Endothelial cell of umbilical vein (primary cell): ENCODE measurements at regions not wholly inside any gene's neighbourhood (a gene's known extent, or its start where the extent isn't known, plus 50 kb on each side); places are given as distances from the start of the nearest gene placed in this dataset.

Experiments
- BruUV-seq: library from RNA; stranded (reverse); fragments of 400-500 nt; replicated peaks from 2 replicates; lab custom pipeline; 2021; lab: Mats Ljungman, UMichigan
- CTCF ChIA-PET: fragments of 300-600, 350-600 bp; sonication (Branson Sonifier 250); formaldehyde crosslinking; loops from one replicate; lab custom pipeline; 2021; ENCODE audit warnings: antibody characterized with exemption, inconsistent platforms; lab: Charles Lee
- POLR2A ChIA-PET: fragments of 300-600, 350-600 bp; sonication (Branson Sonifier 250); formaldehyde crosslinking; loops from one replicate; lab custom pipeline; 2021; ENCODE audit warnings: antibody characterized with exemption, inconsistent platforms; lab: Charles Lee
- DNase-seq: peaks from one replicate; pipeline ENCODE4 v3.0.0-alpha.2; 2011; ENCODE audit warnings: low read depth, low spot score
- FAIRE-seq: peaks from 2 replicates; lab custom pipeline; 2011; peaks lifted over from hg19 to GRCh38; lab: Jason Lieb, UNC
- H2AFZ ChIP-seq: 2 replicates; pipeline ENCODE4 v1.6.0; 2012; ENCODE audit warnings: low read depth, low read length, control low read depth, inconsistent platforms
- H3K27ac ChIP-seq: 2 replicates; pipeline ENCODE4 v1.5.1; 2011; ENCODE audit warnings: low read depth, mild to moderate bottlenecking, control low read depth, low read length, moderate library complexity; ENCODE audit not compliant: insufficient read depth
- H3K27me3 ChIP-seq, 2 experiments: 2 replicates each; pipeline versions ENCODE4 v1.6.0 to v1.6.1; 2011; ENCODE audit warnings: low read length in 2 of 2, mixed read lengths in 1 of 2; ENCODE audit not compliant: control insufficient read depth in 2 of 2, insufficient read depth in 2 of 2
- H3K36me3 ChIP-seq, 2 experiments: 2 replicates in 1 of 2; 3 replicates in 1 of 2; pipeline ENCODE4 v1.5.1; 2011; ENCODE audit warnings: low read length in 2 of 2, mild to moderate bottlenecking in 1 of 2, moderate library complexity in 1 of 2; ENCODE audit not compliant: control insufficient read depth in 2 of 2, insufficient read depth in 2 of 2; ENCODE audit errors: extremely low read depth in 1 of 2
- H3K4me1 ChIP-seq: 3 replicates; pipeline ENCODE4 v1.5.1; 2011; ENCODE audit warnings: mild to moderate bottlenecking, low read length; ENCODE audit not compliant: control insufficient read depth, insufficient read depth; ENCODE audit errors: extremely low read depth
- H3K4me2 ChIP-seq: 2 replicates; pipeline ENCODE4 v1.6.1; 2011; ENCODE audit warnings: low read length, control low read depth, mixed read lengths; ENCODE audit not compliant: insufficient read depth
- H3K4me3 ChIP-seq, 3 experiments: fragments of 200-600 bp in 1 of 3; sonication (generic), shearing (Covaris generic) in 1 of 3; replicated peaks in 1 of 3; 2 replicates each; pipeline ENCODE4 v1.5.1; 2011 to 2016; ENCODE audit warnings: control low read depth in 3 of 3, low read length in 3 of 3, mild to moderate bottlenecking in 2 of 3, inconsistent platforms in 1 of 3, low read depth in 1 of 3, moderate library complexity in 1 of 3; ENCODE audit not compliant: insufficient read depth in 1 of 3
- H3K79me2 ChIP-seq: 2 replicates; pipeline ENCODE4 v1.6.0; 2012; ENCODE audit warnings: low read length, inconsistent platforms; ENCODE audit not compliant: control insufficient read depth, insufficient read depth
- H3K9ac ChIP-seq: replicated peaks from 2 replicates; pipeline ENCODE3; 2011; ENCODE audit warnings: low read length, control low read depth; ENCODE audit not compliant: insufficient read depth; ENCODE audit errors: extremely low read depth
- H3K9me1 ChIP-seq: replicated peaks from 3 replicates; pipeline ENCODE4 v1.6.0; 2011; ENCODE audit warnings: mild to moderate bottlenecking, low read length; ENCODE audit not compliant: control insufficient read depth, insufficient read depth; ENCODE audit errors: extremely low read depth
- H3K9me3 ChIP-seq: replicated peaks from 2 replicates; pipeline ENCODE4 v1.5.1; 2012; ENCODE audit warnings: low read length, inconsistent platforms; ENCODE audit not compliant: control insufficient read depth, insufficient read depth
- H4K20me1 ChIP-seq: replicated peaks from 2 replicates; pipeline ENCODE3; 2011; ENCODE audit warnings: mild to moderate bottlenecking, low read length; ENCODE audit not compliant: control insufficient read depth, insufficient read depth; ENCODE audit errors: extremely low read depth
- EZH2 ChIP-seq: IDR thresholded peaks from 2 replicates; pipeline ENCODE4 v1.6.1; 2012; ENCODE audit warnings: borderline replicate concordance, low read depth, mild to moderate bottlenecking, moderate library complexity, low read length, inconsistent platforms; ENCODE audit not compliant: severe bottlenecking
- FOS ChIP-seq: IDR thresholded peaks from 2 replicates; pipeline ENCODE4 v1.6.1; 2011; ENCODE audit warnings: mild to moderate bottlenecking, low read length, moderate library complexity, borderline replicate concordance; ENCODE audit not compliant: insufficient read depth
- GATA2 ChIP-seq: IDR thresholded peaks from 2 replicates; pipeline ENCODE4 v1.7.0; 2011; ENCODE audit warnings: low read depth, mild to moderate bottlenecking, moderate library complexity, mixed read lengths, low read length; ENCODE audit not compliant: insufficient read length, insufficient read depth
- JUN ChIP-seq: IDR thresholded peaks from 2 replicates; pipeline ENCODE4 v1.6.1; 2011; ENCODE audit warnings: borderline replicate concordance, low read depth; ENCODE audit not compliant: insufficient read length, insufficient read depth
- MYC ChIP-seq: IDR thresholded peaks from one replicate; pipeline ENCODE4 v1.6.1; 2011; ENCODE audit warnings: mild to moderate bottlenecking, low read depth, low read length
- POLR2A ChIP-seq: IDR thresholded peaks from 2 replicates; pipeline ENCODE4 v1.6.1; 2012; ENCODE audit warnings: low read depth, mild to moderate bottlenecking, control low read depth, low read length
- POLR2AphosphoS5 ChIP-seq: IDR thresholded peaks from 2 replicates; pipeline ENCODE4 v1.6.1; 2012; ENCODE audit warnings: low read depth, mild to moderate bottlenecking, control low read depth, low read length, moderate library complexity; ENCODE audit not compliant: insufficient read depth
- dilution Hi-C: fragments of 300-500 bp; cut with MboI; formaldehyde crosslinking; loops from one replicate; pipeline ENCODE4 v1.15.0; 2019; ENCODE audit warnings: low sequenced_read_pairs; ENCODE audit not compliant: extremely low pct_ligation_motif_present
- intact Hi-C: fragments of 100-400 bp; cut with micrococcal nuclease; formaldehyde crosslinking; loops from one replicate; pipeline ENCODE4 v1.10.0; 2022
- TF ChIP-seq, protein P1 (sequence below), 2 donors: IDR thresholded peaks; 1 replicate in 1 of 2; 2 replicates in 1 of 2; pipeline ENCODE4 v1.5.1; 2011; ENCODE audit warnings: low read length in 2 of 2, mild to moderate bottlenecking in 2 of 2, moderate library complexity in 2 of 2, control low read depth in 1 of 2, inconsistent platforms in 1 of 2, low read depth in 1 of 2; ENCODE audit not compliant: insufficient read depth in 1 of 2; ENCODE audit errors: extremely low read depth in 1 of 2
- TF ChIP-seq, protein P2 (sequence below): IDR thresholded peaks from 2 replicates; pipeline ENCODE4 v1.6.1; 2011; ENCODE audit not compliant: insufficient read depth, insufficient read length

DNA sequence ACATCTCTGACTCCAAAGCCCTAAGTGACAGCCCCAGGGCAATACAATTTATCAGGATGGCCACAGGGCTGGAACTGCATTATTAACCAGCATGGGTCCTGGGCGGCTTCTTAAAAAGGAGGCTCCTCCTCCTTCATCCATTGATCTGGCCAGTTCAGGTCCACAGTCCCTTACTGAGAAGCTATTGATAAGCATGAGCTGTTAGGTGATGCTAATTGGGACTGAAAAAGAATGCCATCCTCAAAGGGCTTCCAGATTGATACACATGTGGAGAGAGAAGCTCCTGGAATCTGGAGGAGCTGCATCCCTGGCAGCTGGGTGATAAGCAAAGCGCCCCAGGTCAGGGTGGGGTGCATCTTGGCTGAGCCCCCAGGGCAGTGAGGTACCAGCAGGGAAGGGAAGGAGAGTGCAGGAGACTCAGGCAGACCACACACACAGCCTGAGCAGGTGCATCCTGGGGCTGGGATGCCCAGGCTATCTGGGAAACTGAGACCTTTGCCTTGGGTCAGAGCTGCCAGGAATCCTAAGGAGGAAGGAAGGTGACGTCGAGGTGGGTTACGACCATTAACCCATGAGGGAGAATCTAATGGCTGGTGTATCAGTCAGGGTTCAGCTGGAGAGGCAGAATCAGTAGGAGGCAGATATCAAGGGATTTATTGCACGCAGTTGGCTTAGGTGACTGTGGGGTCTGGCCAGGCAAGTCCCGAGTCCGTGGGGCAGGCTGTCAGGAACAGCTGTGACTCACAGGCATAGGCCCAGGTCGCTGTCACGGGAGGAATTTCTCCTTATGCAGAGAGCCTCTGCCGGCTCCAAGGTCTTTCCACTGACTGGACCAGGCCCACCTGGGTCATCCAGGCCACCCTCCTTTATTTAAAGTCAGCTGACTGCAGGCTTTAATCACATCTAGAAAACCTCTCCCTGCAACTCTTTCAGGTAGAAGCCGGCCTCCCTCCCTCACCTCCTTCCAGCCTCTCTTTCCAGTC is 261.2 kb downstream of the BMP7 start:
- FAIRE-seq (no peak), DNase-seq (no peak)
- Histone ChIP-seq H3K9me3 (no peaks in the 10 kb centered on the region), H3K9ac (no peak overlapping the region), H3K36me3 (no peaks in the 10 kb centered on the region), H3K4me3 (no peak overlapping the region), H3K4me1 (no peaks in the 10 kb centered on the region), H3K27me3 (no peaks in the 10 kb centered on the region), H3K27ac (no peak overlapping the region), H3K4me2 (no peak overlapping the region), H2AFZ (no peak overlapping the region), H3K9me1 (no peaks in the 10 kb centered on the region), H3K79me2 (no peaks in the 10 kb centered on the region), H4K20me1 (no peaks in the 10 kb centered on the region)
- dilution Hi-C loops (no loop called here), intact Hi-C loops (no loop called here)
- ChIA-PET POLR2A (no interaction called here), CTCF (no interaction called here)
- BruUV-seq = no TSS peak
- TF ChIP-seq, protein P1, sequence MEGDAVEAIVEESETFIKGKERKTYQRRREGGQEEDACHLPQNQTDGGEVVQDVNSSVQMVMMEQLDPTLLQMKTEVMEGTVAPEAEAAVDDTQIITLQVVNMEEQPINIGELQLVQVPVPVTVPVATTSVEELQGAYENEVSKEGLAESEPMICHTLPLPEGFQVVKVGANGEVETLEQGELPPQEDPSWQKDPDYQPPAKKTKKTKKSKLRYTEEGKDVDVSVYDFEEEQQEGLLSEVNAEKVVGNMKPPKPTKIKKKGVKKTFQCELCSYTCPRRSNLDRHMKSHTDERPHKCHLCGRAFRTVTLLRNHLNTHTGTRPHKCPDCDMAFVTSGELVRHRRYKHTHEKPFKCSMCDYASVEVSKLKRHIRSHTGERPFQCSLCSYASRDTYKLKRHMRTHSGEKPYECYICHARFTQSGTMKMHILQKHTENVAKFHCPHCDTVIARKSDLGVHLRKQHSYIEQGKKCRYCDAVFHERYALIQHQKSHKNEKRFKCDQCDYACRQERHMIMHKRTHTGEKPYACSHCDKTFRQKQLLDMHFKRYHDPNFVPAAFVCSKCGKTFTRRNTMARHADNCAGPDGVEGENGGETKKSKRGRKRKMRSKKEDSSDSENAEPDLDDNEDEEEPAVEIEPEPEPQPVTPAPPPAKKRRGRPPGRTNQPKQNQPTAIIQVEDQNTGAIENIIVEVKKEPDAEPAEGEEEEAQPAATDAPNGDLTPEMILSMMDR (IDR thresholded peaks at IDR 0.05; ENCODE audit: extremely low read depth in 1 of 2, insufficient read depth in 1 of 2, low read depth in 1 of 2, low read length in 2 of 2) = no peak

DNA sequence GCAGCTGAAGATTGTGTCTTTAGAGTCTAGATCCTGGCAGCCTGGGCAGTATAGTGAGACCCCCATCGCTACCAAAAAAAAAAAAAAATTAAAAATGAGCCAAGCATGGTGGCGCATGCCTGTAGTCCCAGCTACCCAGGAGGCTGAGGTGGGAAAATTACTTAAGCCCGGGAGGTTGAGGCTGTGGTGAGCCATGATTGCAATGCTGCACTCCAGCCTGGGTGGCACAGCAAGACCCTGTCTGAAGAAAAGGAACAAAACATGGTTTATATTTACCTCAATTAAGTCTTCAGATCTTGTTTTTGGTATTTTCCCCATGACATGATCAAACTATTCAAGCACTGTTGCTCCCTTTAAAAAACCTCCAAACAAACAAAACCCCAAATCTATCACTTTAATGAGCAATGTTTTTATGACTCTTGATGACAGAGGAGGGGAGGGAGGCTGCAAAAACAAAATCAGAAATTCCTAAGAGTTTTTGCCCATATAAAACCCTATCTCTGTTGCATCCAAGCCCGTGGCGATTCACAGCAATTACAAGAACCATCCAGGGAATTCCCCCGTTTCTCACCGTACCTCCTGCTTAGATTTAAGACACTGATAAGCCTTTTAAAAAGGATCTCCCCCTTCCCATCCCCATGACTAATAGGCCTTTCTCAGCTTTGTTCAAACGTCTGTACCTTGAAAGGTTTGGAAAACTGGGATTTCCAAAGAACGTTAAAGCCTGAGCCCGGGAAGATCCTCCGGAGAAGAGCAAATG is 259.9 kb downstream of the BMP7 start:
- Histone ChIP-seq H3K9me1 (no peaks in the 10 kb centered on the region), H3K4me1 (no peaks in the 10 kb centered on the region), H3K36me3 (no peaks in the 10 kb centered on the region), H3K4me2 (no peak overlapping the region), H3K9ac (no peak overlapping the region), H4K20me1 (no peaks in the 10 kb centered on the region), H3K27me3 (no peaks in the 10 kb centered on the region), H3K4me3 (no peak overlapping the region), H3K9me3 (no peaks in the 10 kb centered on the region), H2AFZ (no peak overlapping the region), H3K27ac (no peak overlapping the region), H3K79me2 (no peaks in the 10 kb centered on the region)
- no TSS peak for BruUV-seq
- intact Hi-C loops = no loop called here
- DNase-seq (no peak), FAIRE-seq (no peak)
- dilution Hi-C loops = no loop called here
- CTCF ChIA-PET = no interaction called here
- TF ChIP-seq, protein P1 (IDR thresholded peaks at IDR 0.05; ENCODE audit: extremely low read depth in 1 of 2, insufficient read depth in 1 of 2, low read depth in 1 of 2, low read length in 2 of 2) = no peak
- TF ChIP-seq, protein P2, sequence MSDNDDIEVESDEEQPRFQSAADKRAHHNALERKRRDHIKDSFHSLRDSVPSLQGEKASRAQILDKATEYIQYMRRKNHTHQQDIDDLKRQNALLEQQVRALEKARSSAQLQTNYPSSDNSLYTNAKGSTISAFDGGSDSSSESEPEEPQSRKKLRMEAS = no peak
- TF ChIP-seq GATA2 (no peak), MYC (no peak), POLR2A (no peak), FOS (no peak), EZH2 (no peak), JUN (no peak), POLR2AphosphoS5 (no peak)
- POLR2A ChIA-PET = no interaction called here
